ENCODE measurements at regions not wholly inside any gene's neighbourhood (a gene's known extent, or its start where the extent isn't known, plus 50 kb on each side); places are given as distances from the start of the nearest gene placed in this dataset.

DNA sequence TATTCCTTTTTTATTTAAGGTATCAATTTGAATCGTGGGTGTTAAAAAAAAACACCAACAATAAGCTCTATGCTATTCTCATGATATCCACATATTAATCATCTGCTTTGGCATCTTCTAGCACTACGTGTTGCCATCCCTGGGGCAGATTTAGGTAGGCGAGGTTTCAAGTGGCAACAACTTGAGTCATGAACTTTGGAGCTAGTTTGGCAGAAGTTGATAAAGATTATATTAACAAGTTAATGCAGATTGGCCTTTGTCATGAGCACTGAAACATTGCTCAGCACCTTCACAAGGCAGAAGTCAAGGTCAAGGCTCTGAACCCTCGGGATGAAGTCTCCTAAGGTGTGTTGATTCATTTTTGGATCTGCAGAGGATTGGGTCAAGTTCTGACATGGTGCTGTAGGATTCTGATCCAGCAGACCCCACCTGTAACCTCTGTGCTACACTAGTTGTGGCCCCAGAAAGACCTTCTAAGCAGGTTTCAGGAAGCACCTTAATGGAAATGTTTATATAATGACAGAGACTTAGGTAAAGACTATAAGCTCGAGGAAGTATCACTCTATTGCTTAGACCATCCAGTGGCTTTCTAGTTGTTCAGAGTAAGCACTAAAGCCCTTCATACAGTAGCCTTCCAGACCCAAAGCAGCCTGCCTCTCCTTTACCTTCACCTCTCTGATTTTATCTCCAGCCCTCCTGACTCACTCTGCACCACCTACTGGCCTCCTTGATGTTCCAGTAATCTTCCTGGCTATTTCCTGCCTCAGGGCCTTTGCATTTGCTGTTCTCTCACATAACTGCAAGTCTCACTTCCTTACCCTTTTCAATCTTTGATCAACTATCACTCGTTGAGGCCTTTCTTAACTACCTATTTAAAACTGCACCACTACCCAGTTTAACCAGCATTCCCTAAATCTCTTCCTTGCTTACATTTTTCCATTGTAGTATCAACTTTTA lies 117.0 kb upstream of the SLC4A4 start:
- Histone ChIP-seq H3K4me1 (replicated peaks in 1 of 4; ENCODE audit: control insufficient read depth in 3 of 4, insufficient read depth in 4 of 4, low read length in 3 of 4) (no peaks in the 10 kb centered on the region), H3K79me2 (ENCODE audit: control insufficient read depth in 1 of 2, insufficient read depth in 2 of 2, low read length in 2 of 2) (no peaks in the 10 kb centered on the region), H2BK120ac (replicated peaks; ENCODE audit: low read depth, low read length) (no peak overlapping the region), H2BK12ac (ENCODE audit: low read depth, low read length) (no peak overlapping the region), H3K79me1 (ENCODE audit: low read depth, low read length) (no peaks in the 10 kb centered on the region), H3K4me3 (ENCODE audit: extremely low read depth in 1 of 4, insufficient read depth in 2 of 4, low read depth in 3 of 4, low read length in 4 of 4) (no peak overlapping the region), H3K4me2 (ENCODE audit: insufficient read depth in 1 of 2, low read depth in 2 of 2, low read length in 2 of 2) (no peak overlapping the region), H4K20me1 (replicated peaks in 1 of 2; ENCODE audit: control insufficient read depth in 1 of 2, insufficient read depth in 2 of 2, low read length in 2 of 2) (no peaks in the 10 kb centered on the region), H2BK5ac (ENCODE audit: low read depth, low read length) (no peak overlapping the region), H3K14ac (ENCODE audit: insufficient read length) (no peak overlapping the region), H4K5ac (ENCODE audit: insufficient read length, low read depth, low read length) (no peak overlapping the region), H3K4ac (replicated peaks; ENCODE audit: insufficient read length, low read depth, low read length) (no peak overlapping the region), H3K23ac (ENCODE audit: insufficient read length) (no peak overlapping the region), H3K18ac (ENCODE audit: extremely low read depth, low read length) (no peak overlapping the region), H3K56ac (replicated peaks; ENCODE audit: insufficient read length, low read depth, low read length) (no peak overlapping the region), H2AK5ac (ENCODE audit: low read depth, low read length) (no peak overlapping the region), H3K9me3 (ENCODE audit: insufficient read depth in 2 of 2, low read depth in 1 of 2, low read length in 1 of 2) (no peaks in the 10 kb centered on the region), H3K23me2 (ENCODE audit: low read depth, low read length) (no peaks in the 10 kb centered on the region), H2AFZ (ENCODE audit: low read length) (no peak overlapping the region), H4K8ac (ENCODE audit: extremely low read depth, insufficient read depth, low read length) (no peak overlapping the region), H3K36me3 (ENCODE audit: control insufficient read depth in 2 of 4, insufficient read depth in 4 of 4, low read length in 3 of 4) (no peaks in the 10 kb centered on the region), H3K9ac (replicated peaks in 1 of 4; ENCODE audit: extremely low read depth in 1 of 4, low read depth in 3 of 4, low read length in 3 of 4) (no peak overlapping the region), H2BK15ac (ENCODE audit: low read length) (no peak overlapping the region), H3K27me3 (replicated peaks in 1 of 4; ENCODE audit: control insufficient read depth in 3 of 4, extremely low read depth in 1 of 4, insufficient read depth in 3 of 4, low read length in 3 of 4) (no peaks in the 10 kb centered on the region), H4K91ac (replicated peaks; ENCODE audit: insufficient read length, low read length) (no peak overlapping the region), H2BK20ac (ENCODE audit: low read length) (no peak overlapping the region), H3K27ac (ENCODE audit: low read depth, low read length) (no peak overlapping the region)
- no peak for DNase-seq (ENCODE audit: low read depth in 1 of 2, low spot score in 2 of 2)
- 89% methylated on average over 6 of the region's 6 CpGs; no CpG with 5 or more reads in 1 of the 2 experiments for WGBS, 2 experiments (ENCODE audit: extremely low coverage in 1 of 2, insufficient coverage in 1 of 2, insufficient read length in 1 of 2, insufficient replicate concordance in 2 of 2, low coverage in 1 of 2, low lambda C conversion rate in 2 of 2, missing lambda C conversion rate in 1 of 2)
- ChIA-PET CTCF (ENCODE audit: partially characterized antibody) (interaction anchor here (0.7 to 7.8 kb wide), 3 partner anchors 7 to 22 kb away, joined by 3 to 69 read pairs (median 3); no protein-coding TSS in a partner anchor), POLR2A (ENCODE audit: partially characterized antibody) (no interaction called here)
- no peak for FAIRE-seq
- TF ChIP-seq CEBPB (IDR thresholded peaks at IDR 0.05; ENCODE audit: low read depth, low read length) (no peak), BRCA1 (IDR thresholded peaks at IDR 0.05; ENCODE audit: low read depth, low read length) (no peak), JUN (IDR thresholded peaks at IDR 0.05; ENCODE audit: low read depth, low read length) (no peak), TBP (IDR thresholded peaks at IDR 0.05; ENCODE audit: low read depth, low read length) (no peak), CTCF (IDR thresholded peaks at IDR 0.05; ENCODE audit: control extremely low read depth in 1 of 3, insufficient read depth in 1 of 3, low read depth in 1 of 3, low read length in 3 of 3) (no peak), RBBP5 (IDR thresholded peaks at IDR 0.05; ENCODE audit: borderline replicate concordance, low read depth, low read length) (no peak), PHF8 (conservative IDR thresholded peaks at IDR 0.05; ENCODE audit: low read depth, low read length) (no peak), CHD2 (IDR thresholded peaks at IDR 0.05; ENCODE audit: low read length) (no peak), EZH2 (IDR thresholded peaks at IDR 0.05; ENCODE audit: low read depth, low read length, severe bottlenecking) (no peak), RFX5 (IDR thresholded peaks at IDR 0.05; ENCODE audit: borderline replicate concordance, low read depth, low read length) (no peak)
